GM18870 (cell line): ENCODE measurements at regions not wholly inside any gene's neighbourhood (a gene's known extent, or its start where the extent isn't known, plus 50 kb on each side); places are given as distances from the start of the nearest gene placed in this dataset.
"Not testable (repeated sequence)": the region's sequence is repeated elsewhere in the genome, so short reads cannot be mapped to it uniquely, and the experiment has no call there.

Source experiments
- ATAC-seq: cut with Tn5 transposase; IDR thresholded peaks from one replicate; pipeline ENCODE4 v1.9.1; 2021; ENCODE audit warnings: moderate library complexity; ENCODE audit not compliant: unreplicated experiment

GRCh38 chr9:15372455-15372854 lies 50.2 kb upstream of the SNAPC3 start:
- no peak for ATAC-seq

- no peak for ATAC-seq
These were observed 51.2 kb upstream of the SNAPC3 start for GRCh38 chr9:15371448-15371845.

DNA sequence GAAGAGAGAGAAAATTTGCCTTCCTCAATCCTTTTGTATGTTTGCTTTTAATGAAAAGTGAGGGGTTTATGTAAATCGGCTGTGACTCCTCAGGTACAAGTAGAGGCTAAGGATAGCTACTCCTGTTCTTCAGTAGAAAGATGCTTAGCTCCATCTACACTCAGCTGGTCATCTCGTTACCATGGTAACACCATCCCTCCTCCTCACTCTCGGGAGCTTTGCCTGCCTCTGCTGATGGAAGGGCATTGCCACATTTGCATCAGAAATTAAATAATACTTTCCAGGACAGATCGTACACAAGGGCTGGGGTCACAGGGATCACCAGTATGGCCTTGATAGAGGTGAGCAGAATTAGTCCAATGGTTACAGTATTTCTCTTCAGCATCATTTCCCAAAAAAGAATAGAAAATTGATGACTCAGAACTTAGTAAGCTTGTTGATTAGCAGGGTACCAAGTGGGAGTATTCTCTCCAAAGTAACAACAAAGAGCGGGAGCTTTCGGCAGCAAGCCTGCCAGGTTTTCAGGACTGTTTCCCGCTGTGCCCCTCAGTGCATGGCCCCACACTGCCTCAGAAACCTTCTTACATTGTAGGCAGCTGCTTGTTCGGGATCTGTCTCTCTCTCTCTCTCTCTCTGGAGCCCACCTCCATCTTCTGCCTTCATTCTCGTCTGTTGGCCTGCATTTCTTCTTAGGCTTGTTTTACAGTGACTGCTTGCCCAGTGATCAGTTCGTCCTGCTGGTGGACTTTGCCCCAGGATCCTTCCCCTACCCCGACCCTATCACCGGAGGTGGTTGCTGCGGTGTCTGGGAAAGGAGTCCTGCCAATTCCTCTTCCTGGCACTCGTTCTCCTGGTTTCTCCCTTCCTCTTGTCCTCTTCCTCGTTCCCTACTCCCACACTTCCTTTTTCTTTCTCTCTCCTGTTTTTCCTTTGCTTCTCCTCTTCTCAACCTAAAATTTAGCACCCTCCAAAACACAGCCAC lies 51.9 kb upstream of the SNAPC3 start:
- ATAC-seq, result no peak

GRCh38 chr9:15369871-15370270 lies 52.8 kb upstream of the SNAPC3 start:
- ATAC-seq, result no peak

DNA sequence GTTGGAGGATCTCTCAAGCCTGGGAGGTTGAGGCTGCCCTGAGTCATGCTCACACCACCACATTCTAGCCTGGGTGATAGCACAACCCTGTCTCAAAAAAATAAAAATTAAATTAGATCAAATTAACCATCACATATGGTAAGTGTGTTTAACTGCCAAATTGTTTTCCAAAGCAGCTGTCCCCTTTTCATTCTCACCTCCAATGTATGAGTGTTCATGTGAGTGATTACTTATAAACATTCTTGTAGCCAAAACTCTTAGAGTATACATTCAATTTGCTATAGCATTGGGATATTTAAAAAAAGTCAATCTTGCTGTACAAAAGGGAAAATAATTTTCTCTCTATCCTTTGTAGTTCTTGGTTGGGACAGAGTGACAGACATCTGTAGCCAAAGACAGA lies 53.4 kb upstream of the SNAPC3 start:
- no peak for ATAC-seq

DNA sequence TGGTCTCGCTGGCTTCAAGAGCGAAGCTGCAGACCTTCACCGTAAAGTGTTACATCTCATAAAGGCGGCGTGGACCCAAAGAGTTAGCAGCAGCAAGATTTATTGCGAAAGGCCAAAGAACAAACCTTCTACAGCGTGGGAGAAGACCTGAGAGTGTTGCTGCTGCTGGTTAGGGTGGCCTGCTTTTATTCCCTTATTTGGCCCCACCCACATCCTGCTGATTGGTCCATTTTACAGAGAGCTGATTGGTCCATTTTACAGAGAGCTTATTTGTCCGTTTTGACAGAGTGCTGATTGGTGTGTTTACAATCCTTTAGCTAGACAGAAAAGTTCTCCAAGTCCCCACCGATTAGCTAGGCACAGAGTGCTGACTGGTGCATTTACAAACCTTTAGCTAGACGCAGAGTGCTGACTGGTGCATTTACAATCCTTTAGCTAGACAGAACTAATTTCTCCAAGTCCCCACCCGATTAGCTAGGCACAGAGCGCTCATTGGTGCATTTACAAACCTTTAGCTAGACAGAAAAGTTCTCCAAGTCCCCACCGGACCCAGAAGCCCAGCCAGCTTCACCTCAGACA lies 57.6 kb upstream of the SNAPC3 start:
- not testable (repeated sequence) for ATAC-seq

- ATAC-seq, result no peak
These were observed 54.7 kb upstream of the TTC39B start for GRCh38 chr9:15361737-15362136.

- peak; percentile 67 for ATAC-seq
These were observed 50.1 kb upstream of the TTC39B start for GRCh38 chr9:15357050-15357653.
